Urothelium cell line (cell line): ENCODE measurements at regions not wholly inside any gene's neighbourhood (a gene's known extent, or its start where the extent isn't known, plus 50 kb on each side); places are given as distances from the start of the nearest gene placed in this dataset.
"Not testable (repeated sequence)": the region's sequence is repeated elsewhere in the genome, so short reads cannot be mapped to it uniquely, and the experiment has no call there.

Experiments used
- DNase-seq: peaks from one replicate; pipeline ENCODE4 v3.0.0; 2011; ENCODE audit warnings: low spot score, mixed read lengths
- FAIRE-seq: peaks from 2 replicates; lab custom pipeline; 2011; peaks lifted over from hg19 to GRCh38; lab: Jason Lieb, UNC

- no peak for FAIRE-seq
Measured at GRCh38 chr10:30172673-30173072, 113.3 kb upstream of the JCAD start.

GRCh38 chr10:30172091-30172490 lies 112.7 kb upstream of the JCAD start:
- DNase-seq (no peak), FAIRE-seq (no peak)

More at GRCh38 chr10:30172673-30173072, 113.3 kb upstream of the JCAD start:
- DNase-seq = no peak

DNA sequence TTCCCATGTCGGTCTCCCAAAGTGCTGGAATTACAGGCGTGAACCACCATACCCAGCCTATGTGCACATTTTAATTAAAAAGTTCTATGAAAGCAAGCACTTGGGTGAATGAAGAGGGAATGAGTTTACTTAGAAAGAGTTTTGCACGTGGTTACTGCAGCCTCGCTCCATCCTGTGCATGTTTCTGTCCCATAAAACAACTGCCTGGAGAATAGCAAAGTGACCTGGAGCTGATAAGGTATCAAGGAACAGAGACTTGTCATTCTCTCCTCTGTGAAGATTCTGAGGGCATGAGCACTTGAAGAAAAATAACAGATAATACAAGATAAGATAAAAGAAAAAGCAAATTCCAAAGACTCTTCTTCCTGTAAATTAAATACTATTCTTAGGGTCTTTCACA lies 112.2 kb upstream of the JCAD start:
- FAIRE-seq (no peak), DNase-seq (no peak)

GRCh38 chr10:30170814-30171213 lies 111.4 kb upstream of the JCAD start:
- FAIRE-seq (no peak), DNase-seq (no peak)

- DNase-seq = no peak
- no peak for FAIRE-seq
Measured at GRCh38 chr10:30170146-30170545, 110.8 kb upstream of the JCAD start.

- no peak for FAIRE-seq
- no peak for DNase-seq
Measured at GRCh38 chr10:30169342-30169741, 110.0 kb upstream of the JCAD start.

DNA sequence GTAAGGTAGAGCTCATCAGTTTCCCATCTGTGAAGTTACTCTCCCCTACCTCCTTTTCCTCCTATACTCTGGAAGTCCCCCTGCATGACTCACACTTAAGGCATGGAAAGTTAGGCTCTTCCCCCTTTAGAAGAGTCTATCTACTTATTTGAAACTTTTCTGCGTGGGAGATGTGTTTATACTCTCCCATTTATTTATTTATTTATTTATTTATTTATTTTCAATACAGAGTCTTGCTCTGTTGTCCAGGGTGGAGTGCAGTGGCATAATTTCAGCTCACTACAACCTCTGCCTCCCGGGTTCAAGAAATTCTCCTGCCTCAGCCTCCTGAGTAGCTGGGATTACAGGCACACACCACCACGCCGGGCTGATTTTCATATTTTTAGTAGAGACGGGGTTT lies 107.5 kb upstream of the JCAD start:
- DNase-seq = no peak
- no peak for FAIRE-seq

DNA sequence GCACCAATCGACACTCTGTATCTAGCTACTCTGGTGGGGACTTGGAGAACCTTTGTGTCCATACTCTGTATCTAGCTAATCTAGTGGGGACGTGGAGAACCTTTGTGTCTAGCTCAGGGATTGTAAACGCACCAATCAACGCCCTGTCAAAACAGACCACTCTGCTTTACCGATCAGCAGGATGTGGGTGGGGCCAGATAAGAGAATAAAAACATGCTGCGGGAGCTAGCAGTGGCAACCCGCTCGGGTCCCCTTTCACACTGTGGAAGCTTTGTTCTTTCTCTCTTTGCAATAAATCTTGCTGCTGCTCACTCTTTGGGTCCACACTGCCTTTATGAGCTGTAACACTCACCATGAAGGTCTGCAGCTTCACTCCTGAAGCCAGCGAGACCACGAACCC lies 104.0 kb upstream of the JCAD start:
- FAIRE-seq, DNase-seq: not testable (repeated sequence)

DNA sequence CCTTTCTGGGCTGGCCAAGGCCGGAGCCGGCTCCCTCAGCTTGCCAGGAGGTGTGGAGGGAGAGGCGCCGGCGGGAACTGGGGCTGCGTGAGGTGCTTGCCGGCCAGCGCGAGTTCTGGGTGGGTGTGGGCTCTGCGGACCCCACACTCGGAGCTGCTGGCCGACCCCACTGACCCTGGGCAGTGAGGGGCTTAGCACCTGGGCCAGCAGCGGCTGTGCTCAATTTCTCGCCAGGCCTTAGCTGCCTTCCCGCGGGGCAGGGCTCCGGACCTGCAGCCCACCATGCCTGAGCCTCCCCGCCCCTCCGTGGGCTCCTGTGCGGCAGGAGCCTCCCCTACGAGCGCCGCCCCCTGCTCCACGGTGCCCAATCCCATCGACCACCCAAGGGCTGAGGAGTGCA lies 103.4 kb upstream of the JCAD start:
- FAIRE-seq = not testable (repeated sequence)

GRCh38 chr10:30160271-30160982 lies 101.0 kb upstream of the JCAD start:
- no peak for FAIRE-seq

More for the DNA sequence above, 103.4 kb upstream of the JCAD start:
- not testable (repeated sequence) for DNase-seq

GRCh38 chr10:30159614-30160013 lies 100.2 kb upstream of the JCAD start:
- DNase-seq, FAIRE-seq: not testable (repeated sequence)

More at GRCh38 chr10:30160271-30160982, 101.0 kb upstream of the JCAD start:
- no peak for DNase-seq

DNA sequence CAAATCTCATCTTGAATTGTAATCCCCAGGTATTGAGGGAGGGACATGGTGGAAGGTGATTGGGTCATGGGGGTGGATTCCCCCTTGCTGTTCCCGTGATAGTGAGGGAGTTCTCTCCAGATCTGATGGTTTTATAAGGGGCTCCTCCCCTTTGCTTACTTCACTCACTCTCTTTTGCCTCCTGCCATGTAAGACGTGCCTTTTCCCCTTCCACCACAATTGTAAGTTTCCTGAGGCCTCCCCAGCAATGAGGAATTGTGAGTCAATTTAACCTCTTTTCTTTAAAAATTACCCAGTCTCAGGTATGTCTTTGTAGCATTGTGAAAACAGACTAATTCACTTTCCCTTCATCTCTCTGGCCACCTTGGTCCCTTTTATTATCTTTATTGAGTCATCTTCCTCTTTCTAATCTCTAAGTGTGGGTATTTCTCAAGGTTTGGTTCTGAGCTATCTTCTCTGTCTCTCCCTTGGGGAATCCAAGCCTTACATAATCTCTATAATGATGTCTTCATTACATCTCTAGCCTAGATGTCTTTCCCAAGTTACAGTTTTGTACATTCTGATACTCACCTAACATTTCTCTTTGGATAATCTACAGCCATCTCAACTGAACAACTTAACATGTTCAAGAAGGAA lies 99.1 kb upstream of the JCAD start:
- FAIRE-seq = no peak
- DNase-seq = no peak

DNA sequence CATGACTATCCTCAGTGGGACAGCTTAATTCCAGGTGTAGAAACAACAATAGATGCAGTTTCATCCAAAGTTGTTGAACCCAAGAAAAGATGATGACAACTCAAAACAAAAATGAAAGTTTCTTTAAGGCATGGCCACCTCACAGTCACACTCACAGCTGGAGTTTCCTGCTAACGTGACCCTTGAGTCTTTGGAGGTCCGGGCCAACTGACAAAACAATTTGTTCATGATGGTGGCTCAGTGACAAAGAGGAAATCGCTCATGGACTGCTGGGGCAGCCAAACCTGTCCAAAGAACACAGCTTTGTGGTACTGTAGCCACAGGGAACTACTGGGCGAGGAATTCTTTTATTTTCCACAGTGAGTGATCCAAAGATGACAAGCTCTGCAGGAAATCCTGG lies 96.0 kb upstream of the JCAD start:
- FAIRE-seq (peak; percentile 53), DNase-seq (no peak)

DNA sequence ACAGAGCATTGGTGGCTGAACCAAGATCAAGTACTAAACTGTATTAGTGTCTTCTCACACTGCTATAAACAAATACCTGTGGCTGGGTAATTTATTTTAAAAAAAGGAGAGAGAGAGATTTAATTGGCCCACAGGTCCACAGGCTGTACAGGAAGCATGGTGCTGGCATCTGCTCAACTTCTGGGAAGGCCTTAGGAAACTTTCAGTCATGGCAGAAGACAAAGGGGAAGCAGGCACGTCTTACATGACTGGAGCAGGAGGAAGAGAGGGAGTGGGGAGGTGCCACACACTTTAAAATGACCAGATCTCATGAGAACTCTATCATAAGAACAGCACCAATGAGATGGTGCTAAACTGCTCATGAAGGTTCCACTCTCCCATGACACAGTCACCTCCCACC lies 95.2 kb upstream of the JCAD start:
- no peak for FAIRE-seq

GRCh38 chr10:30154126-30154525 lies 94.7 kb upstream of the JCAD start:
- no peak for FAIRE-seq
- DNase-seq = no peak

More for the DNA sequence above, 95.2 kb upstream of the JCAD start:
- no peak for DNase-seq

- peak; percentile 82 for FAIRE-seq
- DNase-seq = peak; percentile 72
Measured at GRCh38 chr10:30151581-30152389, 92.4 kb upstream of the JCAD start.

- FAIRE-seq = no peak
- no peak for DNase-seq
Measured at GRCh38 chr10:30141423-30141822, 82.0 kb upstream of the JCAD start.

- FAIRE-seq (peak; percentile 27), DNase-seq (no peak)
Measured at GRCh38 chr10:30134171-30134945, 75.0 kb upstream of the JCAD start.

GRCh38 chr10:30133198-30133597 lies 73.8 kb upstream of the JCAD start:
- DNase-seq = no peak
- no peak for FAIRE-seq

GRCh38 chr10:30131369-30131768 lies 72.0 kb upstream of the JCAD start:
- not testable (repeated sequence) for DNase-seq, FAIRE-seq

DNA sequence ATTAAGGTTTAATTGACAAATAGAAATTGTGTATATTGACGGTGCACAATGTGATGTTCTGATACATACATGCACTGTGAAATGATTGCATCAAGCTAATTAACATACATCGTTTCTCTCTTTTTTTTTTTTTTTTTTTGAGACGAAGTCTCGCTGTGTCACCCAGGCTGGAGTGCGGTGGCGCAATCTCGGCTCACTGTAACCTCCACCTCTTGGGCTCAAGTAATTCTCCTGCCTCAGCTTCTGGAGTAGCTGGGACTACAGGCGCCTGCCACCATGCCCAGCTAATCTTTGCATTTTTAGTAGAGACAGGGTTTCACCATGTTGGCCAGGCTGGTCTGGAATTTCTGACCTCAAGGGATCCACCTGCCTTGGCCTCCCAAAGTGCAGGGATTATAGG lies 69.9 kb upstream of the JCAD start:
- not testable (repeated sequence) for DNase-seq, FAIRE-seq
